Psoas muscle (tissue), 7 donors: ENCODE measurements at regions not wholly inside any gene's neighbourhood (a gene's known extent, or its start where the extent isn't known, plus 50 kb on each side); places are given as distances from the start of the nearest gene placed in this dataset.
"Not testable (repeated sequence)": the region's sequence is repeated elsewhere in the genome, so short reads cannot be mapped to it uniquely, and the experiment has no call there.

Experiments
- ATAC-seq, 4 donors: fragments of 200-7000 bp; cut with Tn5 transposase; one replicate each; pipeline ENCODE4 v1.9.1; 2020; ENCODE audit warnings: moderate library complexity in 3 of 4, mild to moderate bottlenecking in 2 of 4
- DNase-seq, 2 donors: peaks; one replicate each; pipeline ENCODE4 v3.0.0-alpha.2; 2020
- H3K27ac ChIP-seq: fragments of 200-600 bp; one replicate; pipeline ENCODE4 v1.8.0; 2022
- H3K27me3 ChIP-seq, 3 donors: fragments of 200-600 bp in 1 of 3; one replicate each; pipeline versions ENCODE4 v1.6.1 to v1.8.0; 2013 to 2022; ENCODE audit warnings: low read length in 2 of 3, mild to moderate bottlenecking in 2 of 3, moderate library complexity in 1 of 3; ENCODE audit not compliant: insufficient read depth in 3 of 3
- H3K36me3 ChIP-seq, 2 donors: fragments of 200-600 bp in 1 of 2; one replicate each; pipeline versions ENCODE4 v1.6.1 to v1.8.0; 2013 to 2022; ENCODE audit warnings: low read depth in 1 of 2, mild to moderate bottlenecking in 1 of 2, moderate library complexity in 1 of 2; ENCODE audit not compliant: insufficient read depth in 1 of 2
- H3K4me1 ChIP-seq: fragments of 200-600 bp; one replicate; pipeline ENCODE4 v1.8.0; 2022
- H3K4me3 ChIP-seq: fragments of 200-600 bp; one replicate; pipeline ENCODE4 v1.8.0; 2022; ENCODE audit warnings: mild to moderate bottlenecking
- H3K9me3 ChIP-seq: fragments of 200-600 bp; one replicate; pipeline ENCODE4 v1.8.0; 2022
- WGBS, 3 donors: extraction: QIAGEN DNeasy Blood & Tissue Kit; methylation state at CpG; one replicate each; pipeline versions ENCODE4 v1.1.6 to v1.1.7; 2013; 5-methylcytosine and 5-hydroxymethylcytosine counted together
- intact Hi-C, 2 donors: fragments of 100-400 bp; cut with DNase I; formaldehyde crosslinking; loops; one replicate each; pipeline versions ENCODE4 v1.11.0 to v1.14.2; 2022
- TF ChIP-seq, protein P1 (sequence below): fragments of 200-600 bp; IDR thresholded peaks from one replicate; pipeline ENCODE4 v1.8.0; 2022; ENCODE audit warnings: antibody characterized with exemption
- donor health status: healthy with polysubstance abuse.
- donor health status: DM: no; HTN: no; CAD: no; lungs with moderate emphysema.
- donor health status: Bipolar disorder and iron deficiency.
- donor health status: healthy.
- donor health status: DM: yes; HTN: yes; CAD: no.
- donor health status: DM: no; HTN: no; CAD: no.
- donor health status: DM: yes; HTN: yes; CAD: no.

DNA sequence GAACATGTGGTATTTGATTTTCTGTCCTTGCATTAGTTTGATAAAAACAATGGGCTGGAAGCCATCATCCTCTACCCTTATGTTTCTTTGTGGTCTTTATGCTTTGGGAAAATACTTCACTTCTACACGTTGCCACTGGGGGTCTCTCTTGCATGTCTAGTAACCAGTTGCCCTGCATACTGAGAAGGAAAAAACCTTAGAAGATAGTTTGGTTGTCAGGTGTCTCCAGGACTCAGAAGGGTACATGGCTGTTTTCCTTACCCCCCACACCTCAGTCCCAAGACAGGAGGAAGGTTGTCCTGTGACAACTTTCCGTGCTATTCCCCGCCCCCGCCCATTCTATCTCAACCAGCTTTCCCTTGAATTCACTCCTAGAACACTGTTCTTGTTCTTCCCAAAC is 62.1 kb upstream of the LANCL3 start:
- intact Hi-C loops = no loop called here
- no peaks in the 10 kb centered on the region for H3K36me3 ChIP-seq
- H3K4me3 ChIP-seq = no peak overlapping the region
- H3K9me3 ChIP-seq = no peaks in the 10 kb centered on the region
- TF ChIP-seq, protein P1, sequence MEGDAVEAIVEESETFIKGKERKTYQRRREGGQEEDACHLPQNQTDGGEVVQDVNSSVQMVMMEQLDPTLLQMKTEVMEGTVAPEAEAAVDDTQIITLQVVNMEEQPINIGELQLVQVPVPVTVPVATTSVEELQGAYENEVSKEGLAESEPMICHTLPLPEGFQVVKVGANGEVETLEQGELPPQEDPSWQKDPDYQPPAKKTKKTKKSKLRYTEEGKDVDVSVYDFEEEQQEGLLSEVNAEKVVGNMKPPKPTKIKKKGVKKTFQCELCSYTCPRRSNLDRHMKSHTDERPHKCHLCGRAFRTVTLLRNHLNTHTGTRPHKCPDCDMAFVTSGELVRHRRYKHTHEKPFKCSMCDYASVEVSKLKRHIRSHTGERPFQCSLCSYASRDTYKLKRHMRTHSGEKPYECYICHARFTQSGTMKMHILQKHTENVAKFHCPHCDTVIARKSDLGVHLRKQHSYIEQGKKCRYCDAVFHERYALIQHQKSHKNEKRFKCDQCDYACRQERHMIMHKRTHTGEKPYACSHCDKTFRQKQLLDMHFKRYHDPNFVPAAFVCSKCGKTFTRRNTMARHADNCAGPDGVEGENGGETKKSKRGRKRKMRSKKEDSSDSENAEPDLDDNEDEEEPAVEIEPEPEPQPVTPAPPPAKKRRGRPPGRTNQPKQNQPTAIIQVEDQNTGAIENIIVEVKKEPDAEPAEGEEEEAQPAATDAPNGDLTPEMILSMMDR = peak; percentile 43
- ATAC-seq (peak; percentile 56 to 69 (median 64)), DNase-seq (no peak)
- H3K27me3 ChIP-seq = no peaks in the 10 kb centered on the region
- 33 to 58% (median 55%) methylated on average over 4 of the region's 4 CpGs for WGBS, 3 donors
- H3K27ac ChIP-seq = no peak overlapping the region
- no peaks in the 10 kb centered on the region for H3K4me1 ChIP-seq

DNA sequence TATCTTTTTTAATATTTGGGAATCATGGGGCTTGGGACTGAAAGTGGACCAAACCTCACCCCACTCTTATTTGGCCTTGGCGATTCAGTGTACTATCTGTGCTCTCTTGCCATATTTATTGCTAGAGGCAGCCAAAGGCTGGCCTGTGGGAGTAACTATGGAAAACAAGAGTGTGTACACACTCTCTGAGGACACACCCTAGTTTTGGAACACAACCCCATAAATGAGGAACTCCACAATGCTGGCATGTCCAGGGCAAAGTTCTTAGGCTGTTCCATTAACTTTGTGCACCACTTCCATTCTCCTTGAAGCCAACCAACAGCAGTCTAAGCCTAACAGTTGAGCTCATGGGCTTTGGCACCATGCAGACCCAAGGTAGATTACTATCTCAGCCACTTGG is 54.9 kb upstream of the LANCL3 start:
- intact Hi-C loops = loop anchor here in 1 of 2 donors (10.0 kb wide), 1 partner anchor 308 kb away; no protein-coding TSS in a partner anchor
- DNase-seq, H3K27me3 ChIP-seq, H3K4me1 ChIP-seq, ATAC-seq, H3K4me3 ChIP-seq, H3K27ac ChIP-seq, H3K36me3 ChIP-seq, H3K9me3 ChIP-seq: not testable (repeated sequence)
- WGBS, 3 donors = no CpG with 5 or more reads among the region's 1 CpG

DNA sequence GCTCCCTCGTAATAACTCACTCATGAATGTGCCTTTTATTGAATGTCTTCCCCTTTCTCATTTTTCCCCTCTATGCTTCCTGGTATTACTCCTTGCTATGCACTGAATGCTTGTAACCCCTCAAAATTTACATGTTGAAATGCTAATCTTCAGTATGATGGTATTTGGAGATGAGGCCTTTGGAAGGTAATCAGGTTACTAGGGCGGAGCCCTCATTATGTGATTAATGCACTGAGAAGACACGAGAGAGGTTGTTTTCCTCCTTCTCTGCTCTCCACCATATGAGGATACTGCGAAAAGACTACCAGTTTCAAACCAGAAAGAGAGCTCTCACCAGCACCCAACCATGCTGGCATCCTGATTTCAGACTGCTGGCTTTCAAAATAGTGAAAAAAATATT is 52.2 kb upstream of the LANCL3 start:
- ATAC-seq, DNase-seq, H3K9me3 ChIP-seq, H3K27ac ChIP-seq, H3K4me3 ChIP-seq, H3K27me3 ChIP-seq, H3K36me3 ChIP-seq: not testable (repeated sequence)
- intact Hi-C loops = loop anchor here in 1 of 2 donors (10.0 kb wide), 1 partner anchor 306 kb away; no protein-coding TSS in a partner anchor
- WGBS, 3 donors = 73 to 83% (median 74%) methylated on average over 4 of the region's 4 CpGs
- peaks cover 11% of the 10 kb centered on the region for H3K4me1 ChIP-seq

DNA sequence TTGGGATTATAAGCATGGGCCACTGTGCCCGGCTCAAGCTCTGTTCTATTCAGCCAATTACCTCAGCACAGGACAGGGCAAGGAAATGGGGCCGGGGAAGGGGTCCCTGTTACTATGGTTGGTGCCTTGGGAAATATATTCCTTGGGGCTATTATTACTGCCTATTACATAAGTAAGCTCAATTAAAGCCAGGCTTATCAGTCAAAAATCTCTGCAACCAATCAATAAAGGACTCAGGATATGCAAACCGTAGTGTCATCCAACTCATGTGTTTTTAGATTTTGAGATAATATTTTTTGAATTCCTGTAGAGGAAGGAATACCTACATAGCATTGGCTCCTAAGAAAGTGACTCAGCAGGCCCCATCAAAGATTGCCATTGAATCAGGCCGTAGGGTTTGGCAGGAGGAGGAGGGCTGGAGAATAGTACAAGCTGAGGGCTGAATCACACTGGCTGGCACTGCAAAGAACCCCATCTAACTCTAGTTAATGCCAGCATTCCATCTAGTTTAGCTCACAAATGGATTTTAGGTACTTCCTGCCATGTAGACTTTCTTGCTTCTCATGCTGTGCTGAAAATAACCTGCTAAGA is 50.5 kb upstream of the LANCL3 start:
- Histone ChIP-seq H3K27ac (peak overlapping the region; percentile 53), H3K4me1 (peaks cover 11% of the 10 kb centered on the region)
- DNase-seq, H3K36me3 ChIP-seq, H3K27me3 ChIP-seq, H3K4me3 ChIP-seq, H3K9me3 ChIP-seq: not testable (repeated sequence)
- intact Hi-C loops = loop anchor here in 1 of 2 donors (10.0 kb wide), 1 partner anchor 164 kb away; the partner anchor contains the start of gene XK
- ATAC-seq = peak; percentile 54 to 91 (median 82)
- 48 to 59% (median 57%) methylated on average over 4 of the region's 4 CpGs for WGBS, 3 donors
